Hippocampal formation (tissue), 2 donors: ENCODE measurements at regions not wholly inside any gene's neighbourhood (a gene's known extent, or its start where the extent isn't known, plus 50 kb on each side); places are given as distances from the start of the nearest gene placed in this dataset.

Source experiments
- DNase-seq, 2 donors: peaks; one replicate each; lab custom pipeline; 2025; lab: John Stamatoyannopoulos, UW

DNA sequence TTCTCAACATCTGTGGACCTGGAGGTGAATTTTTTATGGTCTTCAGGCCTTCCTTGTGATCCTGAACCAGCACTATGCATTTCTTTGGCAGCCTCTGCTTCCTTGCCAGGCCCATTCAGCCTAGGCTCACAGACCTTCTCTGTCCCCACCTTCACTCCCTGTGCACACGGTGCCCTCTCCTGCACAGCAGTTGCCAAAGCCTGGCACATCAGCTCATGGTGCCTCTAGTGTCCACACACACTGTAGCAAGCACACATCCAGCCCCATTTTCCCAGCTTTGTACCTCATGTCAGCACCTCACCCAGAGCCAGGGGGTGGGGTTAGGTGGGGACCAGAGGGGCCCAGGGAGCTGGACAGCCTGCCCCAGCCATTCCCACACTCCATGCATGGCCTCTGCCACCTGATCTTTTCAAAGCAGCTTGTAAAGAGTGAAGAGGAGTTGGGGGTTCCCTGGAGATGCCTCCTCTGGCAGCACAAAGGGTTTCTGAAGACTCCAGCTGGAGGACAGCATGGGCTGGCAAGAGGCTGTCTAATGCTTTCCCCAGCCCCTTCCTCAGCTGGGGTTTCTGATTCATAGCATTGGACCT, 57.9 kb upstream of the TMEM72 start:
- no peak for DNase-seq

DNA sequence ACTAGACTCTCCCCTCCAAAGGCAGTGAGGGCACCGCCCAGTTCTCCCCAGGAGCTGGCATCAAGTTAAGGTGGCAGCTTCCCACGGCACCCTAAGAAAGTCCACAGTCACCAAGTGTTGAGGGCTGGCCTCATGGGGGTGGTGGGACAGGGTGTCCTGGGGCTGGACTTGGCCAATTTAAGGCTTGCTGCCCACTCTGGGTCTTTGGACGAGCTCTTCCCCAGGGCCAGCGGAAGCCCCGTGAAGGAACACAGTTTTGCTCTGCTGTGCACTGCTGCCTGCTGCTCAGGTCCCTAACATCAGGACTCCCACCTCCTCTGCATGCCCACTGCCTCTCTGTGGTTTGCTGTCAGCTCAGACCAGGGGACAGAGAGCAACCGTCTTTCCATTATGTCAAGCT, 57.3 kb upstream of the TMEM72 start:
- DNase-seq = no peak

DNA sequence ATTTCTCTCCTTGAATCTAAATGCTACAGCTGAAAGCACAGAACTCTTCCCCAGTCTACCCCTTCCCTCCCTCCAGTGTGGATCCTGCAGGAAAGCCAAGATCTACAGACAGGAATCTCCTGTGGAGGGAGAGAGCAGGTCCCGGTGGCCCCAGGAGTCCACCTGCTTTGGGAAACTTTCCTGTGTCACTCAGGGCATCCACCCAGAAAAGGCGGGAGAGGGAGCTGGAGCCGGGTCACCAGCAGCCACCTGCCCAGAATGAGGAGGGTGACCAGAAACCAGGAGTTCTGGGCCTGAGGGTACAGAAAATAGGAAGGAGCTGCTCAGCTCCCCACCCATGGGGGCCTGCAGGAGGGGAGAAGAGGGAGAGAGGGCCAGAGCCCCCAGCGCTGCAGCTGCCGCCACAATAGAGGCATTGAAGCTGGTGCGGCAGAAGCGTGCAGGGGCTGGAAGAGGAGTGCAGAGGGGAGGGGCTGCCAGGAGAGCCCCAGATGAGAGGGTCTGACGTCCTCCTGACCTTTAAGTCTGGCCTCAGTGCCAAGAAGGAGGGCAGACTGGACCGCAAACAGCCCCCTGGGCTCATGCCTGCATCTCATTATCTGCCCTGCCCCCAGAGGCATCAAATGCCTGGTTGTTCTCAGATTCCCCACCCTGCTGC, 56.3 kb upstream of the TMEM72 start:
- DNase-seq = peak; percentile 18 to 23

DNA sequence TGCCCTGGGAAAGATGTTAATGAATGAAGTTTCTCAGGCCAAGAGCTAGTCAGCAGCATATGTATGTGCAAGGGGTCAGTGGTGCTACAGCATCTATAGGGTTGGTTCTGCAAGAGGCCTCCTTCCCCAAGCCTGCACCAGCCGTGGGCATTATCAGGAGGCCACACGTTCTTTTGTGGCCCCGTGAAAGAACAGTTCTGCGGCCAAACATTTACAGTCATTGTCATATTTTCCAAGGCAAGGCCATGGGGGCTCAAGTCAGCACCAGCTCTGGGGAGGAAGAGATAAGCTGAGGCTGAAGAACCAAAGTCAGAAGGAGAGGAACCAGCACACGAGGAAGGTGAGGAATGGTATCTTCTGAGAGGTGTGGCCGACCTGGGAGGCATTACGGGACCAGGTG, 54.4 kb upstream of the TMEM72 start:
- DNase-seq = no peak

DNA sequence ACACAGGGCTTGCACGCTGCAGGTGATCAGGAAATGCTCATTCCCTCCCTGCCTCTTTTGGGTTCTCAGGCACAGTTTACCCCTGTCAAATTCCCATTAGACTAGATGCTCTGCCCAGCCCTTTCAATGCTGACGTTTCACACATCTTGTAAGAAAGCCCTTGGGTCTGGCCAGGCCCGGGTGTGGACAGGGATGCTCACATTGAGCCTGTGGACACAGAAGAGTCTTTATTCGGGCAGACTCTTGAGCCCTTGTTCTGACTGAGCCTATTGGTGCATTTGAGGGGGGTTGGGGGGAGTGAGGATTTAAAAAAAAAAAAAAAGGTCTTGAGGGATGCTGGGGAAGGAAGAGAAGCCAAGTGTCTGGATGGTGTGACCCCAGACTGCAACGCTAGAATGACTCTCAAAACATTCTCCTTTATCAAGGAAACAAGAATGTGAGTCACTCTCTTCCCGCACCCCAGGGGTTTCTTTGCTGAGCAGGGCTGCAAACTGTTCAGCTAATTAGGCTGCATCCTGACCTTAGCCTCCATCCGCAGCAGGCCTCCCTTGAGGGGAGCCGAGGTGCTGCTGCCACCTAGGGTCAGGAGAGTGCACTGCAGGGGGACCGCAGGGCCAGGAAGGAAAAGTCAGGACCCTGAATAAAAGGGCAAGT, 53.6 kb upstream of the TMEM72 start:
- DNase-seq = peak; percentile 27 to 40

DNA sequence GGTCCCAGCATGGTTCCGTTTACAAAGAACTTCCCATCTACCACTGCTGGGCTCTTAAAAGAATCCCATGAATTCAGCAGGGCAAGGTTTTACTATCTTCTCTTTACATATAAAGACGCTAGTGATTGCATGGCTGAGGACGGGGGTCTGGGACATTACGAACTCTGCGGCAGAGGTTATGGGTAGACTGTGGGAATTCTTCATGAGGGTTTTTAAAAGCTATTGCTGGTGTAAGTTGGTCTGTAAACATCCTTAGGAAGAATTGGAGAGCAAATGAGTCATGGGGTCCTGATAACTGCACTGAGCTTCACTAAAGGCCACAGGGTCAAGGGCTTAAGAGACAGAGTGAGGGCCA, 53.1 kb upstream of the TMEM72 start:
- no peak for DNase-seq

DNA sequence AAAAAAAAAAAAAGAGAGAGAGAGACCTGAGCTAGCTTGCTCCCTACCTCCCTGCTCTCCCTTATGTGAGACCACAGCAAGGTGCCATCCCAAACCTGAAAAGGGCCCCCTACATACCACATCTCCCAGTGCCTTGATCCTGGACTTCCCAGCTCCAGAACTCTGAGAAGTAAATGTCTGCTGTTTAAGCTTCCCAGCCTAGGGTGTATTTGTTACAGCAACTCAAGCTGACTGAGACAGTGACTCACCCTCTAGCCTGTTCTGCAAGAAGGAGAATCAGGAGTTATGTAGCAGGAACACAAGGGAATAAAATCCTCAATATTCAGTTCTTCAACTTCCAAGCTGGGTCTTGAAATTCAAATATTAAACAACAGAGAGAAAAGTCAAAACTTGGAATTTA, 52.1 kb upstream of the TMEM72 start:
- no peak for DNase-seq

DNA sequence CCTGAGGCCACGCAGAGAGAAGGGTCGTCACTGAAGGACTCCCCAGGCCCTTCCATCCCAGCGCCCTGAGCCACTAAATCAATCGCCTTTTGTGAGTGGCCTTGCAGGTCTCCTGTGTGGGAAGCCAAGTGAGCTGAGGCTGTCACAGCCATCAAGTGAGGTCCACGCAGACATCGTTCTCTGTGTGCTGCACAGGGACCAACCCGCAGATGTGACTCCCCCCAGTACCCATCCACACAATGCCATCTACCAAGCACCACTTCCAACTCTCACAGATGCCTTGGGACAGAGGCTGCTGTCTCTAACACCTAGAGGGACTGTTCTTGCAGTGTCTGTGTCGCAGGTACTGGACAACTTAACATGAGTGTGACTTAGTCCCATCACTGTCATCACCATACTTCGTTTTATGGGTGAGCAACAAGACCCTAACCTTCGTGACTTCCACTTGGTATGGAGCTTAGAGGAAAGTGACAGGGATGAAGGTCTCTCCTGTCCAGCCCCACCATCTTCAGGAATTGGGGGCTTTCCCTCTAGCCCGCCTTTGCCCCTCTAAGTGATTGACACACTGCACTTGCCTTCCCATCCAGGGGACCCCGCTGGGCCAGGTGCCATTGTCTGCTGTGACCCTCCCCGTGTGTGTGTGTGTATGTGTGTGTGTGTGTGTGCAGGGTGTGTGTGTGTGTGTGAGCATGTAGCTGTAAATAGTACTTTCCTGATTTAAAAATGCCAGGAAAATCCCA, 51.4 kb upstream of the TMEM72 start:
- no peak for DNase-seq

DNA sequence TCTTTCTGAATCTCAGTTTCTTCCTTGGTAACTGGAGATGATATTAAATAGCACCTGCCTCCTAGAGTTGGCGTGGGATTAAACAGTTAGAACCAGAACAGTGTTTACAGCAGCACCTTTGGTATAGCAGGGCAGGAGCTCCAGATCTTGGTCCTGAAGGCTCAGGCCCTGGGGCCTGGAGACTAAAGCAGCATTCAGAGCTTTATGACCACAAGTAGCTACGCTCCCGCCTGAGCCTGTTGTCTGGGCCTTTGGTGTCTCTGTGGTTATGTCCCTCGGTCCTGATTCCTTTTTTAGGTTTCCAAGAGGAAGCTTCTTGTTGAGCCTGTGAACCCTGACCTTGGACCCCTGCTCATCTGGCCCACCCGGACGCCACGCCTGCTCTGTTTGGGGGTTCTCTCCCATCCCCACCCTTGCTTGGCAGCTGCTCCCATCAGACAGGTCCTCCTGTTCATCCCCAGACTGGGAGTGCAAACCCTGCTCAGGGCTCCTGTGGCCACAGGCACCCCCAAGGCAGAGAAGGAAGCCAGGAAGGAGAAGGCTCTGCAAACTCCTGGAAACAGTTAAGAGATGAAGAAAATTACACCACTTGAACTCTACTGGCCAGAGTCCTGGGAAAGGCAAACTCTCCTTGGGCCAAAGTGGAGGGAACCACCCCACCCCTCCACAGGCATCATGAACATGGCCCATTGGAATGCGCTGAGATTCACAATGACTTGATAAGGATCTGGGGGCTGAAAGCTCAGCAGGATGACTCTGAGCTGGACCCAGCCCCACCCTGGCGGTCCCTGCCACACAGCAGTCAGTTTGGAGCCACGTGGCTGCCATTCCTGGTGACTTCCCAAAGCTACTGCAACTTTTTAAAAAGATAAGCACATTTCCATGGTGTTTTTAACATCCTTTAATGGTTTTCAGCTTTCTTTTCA, 50.1 kb upstream of the TMEM72 start:
- no peak for DNase-seq
